Adipocyte (in vitro differentiated cells): ENCODE measurements at regions not wholly inside any gene's neighbourhood (a gene's known extent, or its start where the extent isn't known, plus 50 kb on each side); places are given as distances from the start of the nearest gene placed in this dataset.
A peak's percentile ranks its signal among the peaks of the same experiment; 100 is the strongest.
"Not testable (repeated sequence)": the region's sequence is repeated elsewhere in the genome, so short reads cannot be mapped to it uniquely, and the experiment has no call there.

Experiments used
- DNase-seq: peaks from one replicate; pipeline ENCODE4 v3.0.0-alpha.2; 2015; ENCODE audit warnings: low read depth
- H3K27me3 ChIP-seq: replicated peaks from 2 replicates; pipeline ENCODE4 v1.7.0; 2013; ENCODE audit warnings: mild to moderate bottlenecking, low read length, moderate library complexity; ENCODE audit not compliant: control insufficient read depth, insufficient read depth
- H3K36me3 ChIP-seq: 2 replicates; pipeline ENCODE4 v1.7.0; 2013; ENCODE audit warnings: low read length, mild to moderate bottlenecking, moderate library complexity; ENCODE audit not compliant: control insufficient read depth, insufficient read depth, severe bottlenecking
- H3K4me1 ChIP-seq: 2 replicates; pipeline ENCODE4 v1.7.0; 2013; ENCODE audit warnings: mild to moderate bottlenecking, low read length, moderate library complexity; ENCODE audit not compliant: control insufficient read depth, insufficient read depth
- H3K4me3 ChIP-seq: 2 replicates; pipeline ENCODE4 v1.7.0; 2013; ENCODE audit warnings: mild to moderate bottlenecking, low read length, moderate library complexity
- H3K9ac ChIP-seq: 2 replicates; pipeline ENCODE4 v1.7.0; 2013; ENCODE audit warnings: mild to moderate bottlenecking, low read length, moderate library complexity
- H3K9me3 ChIP-seq: 2 replicates; pipeline ENCODE4 v1.7.0; 2013; ENCODE audit warnings: mild to moderate bottlenecking, low read length, moderate library complexity; ENCODE audit not compliant: control insufficient read depth

DNA sequence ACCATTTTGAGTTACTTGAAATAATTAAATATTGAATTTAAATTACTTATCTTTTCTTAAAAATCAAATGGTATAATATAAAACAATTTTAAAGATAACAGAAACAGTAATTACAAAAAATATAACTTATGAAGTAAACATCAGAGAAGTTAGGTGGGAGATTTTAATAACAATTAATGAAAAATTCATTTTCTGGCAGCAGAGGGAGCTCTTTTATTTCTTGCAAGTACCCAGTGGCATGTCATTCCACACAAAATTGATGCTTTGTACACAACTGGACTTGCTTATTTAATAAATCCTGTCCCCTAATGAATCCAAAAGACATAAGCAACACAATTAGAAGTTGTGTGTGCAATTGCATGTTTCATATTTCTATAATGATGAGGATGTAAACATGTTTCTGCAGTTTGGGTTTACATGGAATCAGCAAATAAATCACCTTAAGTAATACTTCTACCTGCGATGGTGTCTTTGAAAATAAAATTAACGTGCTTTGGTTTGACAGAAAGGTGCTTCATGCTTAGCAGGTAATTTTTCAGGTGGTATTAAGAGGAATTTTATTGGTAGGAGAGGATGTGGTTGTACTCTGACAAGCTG is 861.3 kb downstream of the ZPLD1 start:
- Histone ChIP-seq H3K27me3 (no peaks in the 10 kb centered on the region), H3K36me3 (no peaks in the 10 kb centered on the region), H3K9me3 (no peaks in the 10 kb centered on the region), H3K9ac (no peak overlapping the region), H3K4me3 (no peak overlapping the region), H3K4me1 (no peaks in the 10 kb centered on the region)
- DNase-seq = peak; percentile 62

DNA sequence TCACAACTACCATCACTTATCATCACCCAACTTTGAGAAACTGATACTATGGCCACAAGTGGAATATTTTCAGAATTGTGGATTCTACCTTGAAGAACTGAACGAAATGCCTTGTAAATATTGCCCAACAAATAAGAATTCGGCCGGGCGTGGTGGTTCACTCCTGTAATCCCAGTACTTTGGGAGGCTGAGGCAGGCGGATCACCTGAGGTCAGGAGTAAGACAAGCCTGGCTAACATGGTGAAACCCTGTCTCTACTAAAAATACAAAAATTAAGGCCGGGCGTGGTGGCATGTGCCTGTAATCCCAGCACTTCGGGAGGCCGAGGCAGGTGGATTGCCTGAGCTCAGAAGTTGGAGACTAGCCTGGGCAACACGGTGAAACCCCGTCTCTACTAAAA is 862.7 kb downstream of the ZPLD1 start:
- H3K4me3 ChIP-seq, H3K9ac ChIP-seq, H3K27me3 ChIP-seq, H3K4me1 ChIP-seq, H3K36me3 ChIP-seq, H3K9me3 ChIP-seq, DNase-seq: not testable (repeated sequence)

DNA sequence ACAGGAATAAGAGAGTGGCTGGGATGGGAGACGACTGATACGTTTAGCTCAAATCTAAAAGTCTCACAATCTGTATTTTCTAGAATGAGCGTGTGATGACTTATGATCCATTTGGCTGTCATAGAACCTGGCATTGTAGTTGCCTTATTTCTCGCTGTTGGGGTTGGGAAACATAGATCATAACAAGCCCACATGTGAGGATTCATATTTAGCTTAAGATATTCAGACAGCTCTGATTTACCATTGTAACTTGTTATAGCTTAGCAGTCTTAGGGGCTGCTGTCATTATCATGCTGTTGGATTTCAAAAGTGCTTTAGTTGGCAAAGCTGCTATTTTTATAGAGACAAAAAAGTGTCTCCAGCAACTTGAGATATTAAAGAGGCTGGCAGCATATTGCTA is 871.3 kb downstream of the ZPLD1 start:
- no peak overlapping the region for H3K9ac ChIP-seq
- H3K27me3 ChIP-seq = no peaks in the 10 kb centered on the region
- DNase-seq = no peak
- no peak overlapping the region for H3K4me3 ChIP-seq
- no peaks in the 10 kb centered on the region for H3K4me1 ChIP-seq
- H3K36me3 ChIP-seq = no peaks in the 10 kb centered on the region
- no peaks in the 10 kb centered on the region for H3K9me3 ChIP-seq

DNA sequence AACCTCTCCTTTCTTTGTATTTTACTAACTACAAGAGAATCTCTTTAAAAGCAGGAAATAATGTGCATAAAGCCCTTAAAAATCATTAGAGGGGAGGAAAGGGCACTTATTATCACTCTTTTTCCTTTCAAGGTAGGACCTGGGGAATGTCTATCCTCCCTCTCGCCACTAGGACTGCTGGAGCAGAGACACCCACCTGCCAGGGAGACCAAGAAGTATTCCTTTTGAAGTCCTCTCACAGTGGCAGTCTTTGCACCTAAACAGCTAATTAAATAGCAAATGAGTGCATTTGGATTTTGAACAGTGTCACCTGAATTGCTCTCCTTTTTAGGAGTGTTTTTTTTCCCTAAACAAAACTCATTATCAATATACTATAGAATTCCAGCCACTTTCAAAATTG is 874.1 kb downstream of the ZPLD1 start:
- no peaks in the 10 kb centered on the region for H3K36me3 ChIP-seq
- no peak for DNase-seq
- H3K4me3 ChIP-seq = no peak overlapping the region
- H3K9me3 ChIP-seq = no peaks in the 10 kb centered on the region
- no peaks in the 10 kb centered on the region for H3K27me3 ChIP-seq
- no peak overlapping the region for H3K9ac ChIP-seq
- no peaks in the 10 kb centered on the region for H3K4me1 ChIP-seq

DNA sequence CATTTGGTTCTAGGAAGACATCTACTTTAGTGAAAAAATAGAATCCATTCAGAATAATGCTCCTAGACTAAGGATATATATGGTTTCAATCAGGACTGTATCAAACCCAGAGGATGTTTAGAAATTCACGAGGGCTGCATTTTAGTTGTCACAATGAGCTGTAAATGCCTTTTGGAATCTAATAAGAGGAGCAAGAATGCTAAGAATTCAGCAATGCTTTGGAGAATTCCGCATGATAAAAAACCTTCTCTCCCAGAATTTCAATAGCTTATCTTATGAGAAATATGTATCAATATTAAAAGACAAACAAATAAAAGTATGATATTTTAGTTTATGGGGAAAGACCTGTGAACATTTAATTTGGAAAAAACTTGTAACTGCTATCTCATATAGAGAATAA is 885.1 kb downstream of the ZPLD1 start:
- no peak overlapping the region for H3K4me3 ChIP-seq
- no peaks in the 10 kb centered on the region for H3K36me3 ChIP-seq
- H3K9me3 ChIP-seq = no peaks in the 10 kb centered on the region
- no peaks in the 10 kb centered on the region for H3K4me1 ChIP-seq
- H3K27me3 ChIP-seq = no peaks in the 10 kb centered on the region
- DNase-seq = peak; percentile 16
- no peak overlapping the region for H3K9ac ChIP-seq

DNA sequence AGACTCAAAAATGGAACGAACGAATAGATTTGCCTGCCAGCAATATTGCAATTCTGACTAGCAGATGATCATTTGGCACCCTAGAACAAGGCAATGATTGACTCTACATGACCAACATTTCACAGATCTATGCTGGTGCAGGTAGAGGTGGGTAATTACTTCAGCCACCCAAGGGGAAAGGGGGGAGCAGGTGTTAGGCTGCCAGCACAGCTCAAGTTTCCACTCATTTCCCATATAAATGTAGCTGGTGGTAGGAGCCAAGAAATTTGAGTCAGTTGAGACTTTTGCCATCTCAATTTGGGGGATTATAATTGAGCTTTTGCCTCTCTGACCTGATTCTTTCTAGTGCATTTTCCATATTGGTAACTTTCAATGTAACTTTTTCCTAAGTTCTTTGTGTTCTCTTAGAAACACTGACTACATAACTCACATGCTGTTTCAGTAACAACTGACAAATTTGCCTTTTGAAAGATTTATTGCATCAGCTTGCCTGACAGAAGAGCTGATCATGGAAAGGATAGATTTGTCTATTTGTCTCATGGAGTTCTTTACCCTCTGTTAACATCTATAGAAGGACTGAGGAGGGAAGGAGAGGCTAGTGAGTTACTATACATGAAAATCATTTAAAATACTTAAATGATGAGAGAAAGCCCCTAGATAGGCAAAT is 902.5 kb downstream of the ZPLD1 start:
- no peaks in the 10 kb centered on the region for H3K36me3 ChIP-seq
- H3K9me3 ChIP-seq = peaks cover 2% of the 10 kb centered on the region
- no peaks in the 10 kb centered on the region for H3K27me3 ChIP-seq
- peak; percentile 52 for DNase-seq
- no peaks in the 10 kb centered on the region for H3K4me1 ChIP-seq
- H3K9ac ChIP-seq = no peak overlapping the region
- H3K4me3 ChIP-seq = no peak overlapping the region

DNA sequence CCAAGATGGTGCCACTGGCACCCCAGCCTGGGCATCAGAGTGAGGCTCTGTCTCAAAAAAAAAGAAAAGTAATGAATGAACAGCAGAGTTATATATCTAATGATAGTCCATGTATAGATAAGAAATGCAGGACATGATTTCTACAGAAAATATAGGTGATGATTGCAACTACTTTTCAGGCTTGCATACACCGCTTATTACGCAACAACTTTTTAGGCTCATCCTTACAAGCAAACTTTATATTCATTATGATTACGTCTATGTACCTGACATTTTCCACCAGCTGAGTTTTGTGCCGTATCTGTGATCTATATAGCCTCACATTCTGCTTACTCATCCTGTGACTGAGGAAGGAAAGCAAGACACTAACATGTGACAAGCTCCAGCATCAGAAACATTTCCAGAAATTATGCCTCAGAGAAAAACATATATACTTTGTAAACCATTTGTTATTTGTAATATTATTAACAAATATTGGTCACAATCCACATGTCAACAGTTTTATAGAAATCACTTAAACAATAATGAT is 906.3 kb downstream of the ZPLD1 start:
- Histone ChIP-seq H3K4me1 (no peaks in the 10 kb centered on the region), H3K9ac (no peak overlapping the region), H3K36me3 (no peaks in the 10 kb centered on the region), H3K27me3 (no peaks in the 10 kb centered on the region), H3K4me3 (no peak overlapping the region), H3K9me3 (no peaks in the 10 kb centered on the region)
- DNase-seq = no peak

DNA sequence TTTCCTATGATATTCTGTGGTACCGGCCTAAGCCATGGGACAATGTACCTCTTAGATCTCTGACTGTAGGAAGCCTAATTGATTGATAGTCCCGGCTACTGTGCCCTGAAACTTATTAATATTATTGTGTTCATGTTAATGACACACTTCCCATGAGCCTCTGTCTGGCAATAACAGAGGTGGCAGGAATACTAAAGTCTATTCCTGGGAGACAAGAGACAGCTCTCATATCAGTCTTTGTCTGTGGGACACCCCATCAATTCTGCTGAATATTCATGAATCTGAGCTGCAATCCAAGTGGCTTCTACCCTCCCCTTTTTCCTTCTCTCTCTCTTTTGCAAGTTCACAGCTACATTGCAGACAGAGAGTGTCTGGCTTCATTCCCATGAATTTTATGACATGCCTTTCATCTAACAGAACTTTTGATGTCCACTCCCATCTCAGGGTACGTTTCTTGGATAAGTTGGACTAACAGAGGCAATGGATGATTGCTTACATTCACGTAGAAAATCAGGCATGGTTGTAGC is 907.5 kb downstream of the ZPLD1 start:
- H3K27me3 ChIP-seq = no peaks in the 10 kb centered on the region
- DNase-seq = no peak
- H3K4me3 ChIP-seq = no peak overlapping the region

DNA sequence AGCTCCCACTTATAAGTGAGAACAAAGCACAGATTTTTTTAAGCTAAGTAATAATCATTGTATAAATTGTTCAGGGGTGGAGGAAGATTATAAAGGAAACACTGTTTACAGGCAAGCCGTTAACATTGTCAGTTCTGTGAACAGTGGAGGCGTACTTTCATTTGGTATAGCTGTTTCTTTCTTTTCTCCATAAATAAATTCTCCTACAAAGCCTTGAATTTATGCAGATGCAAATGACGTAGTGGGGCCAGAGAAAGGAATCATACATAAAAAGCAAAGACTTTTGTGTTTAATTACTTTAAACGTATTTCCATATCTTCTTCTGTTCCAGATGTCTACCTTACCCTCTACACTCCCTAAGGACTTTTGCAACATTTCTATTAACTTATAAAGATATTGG is 914.9 kb downstream of the ZPLD1 start:
- no peaks in the 10 kb centered on the region for H3K4me1 ChIP-seq
- no peak for DNase-seq
- no peaks in the 10 kb centered on the region for H3K9me3 ChIP-seq
- H3K27me3 ChIP-seq = no peaks in the 10 kb centered on the region
- no peaks in the 10 kb centered on the region for H3K36me3 ChIP-seq
- H3K9ac ChIP-seq = no peak overlapping the region
- H3K4me3 ChIP-seq = no peak overlapping the region

More for the DNA sequence above, 907.5 kb downstream of the ZPLD1 start:
- H3K36me3 ChIP-seq = no peaks in the 10 kb centered on the region
- H3K9ac ChIP-seq = no peak overlapping the region
- H3K9me3 ChIP-seq = no peaks in the 10 kb centered on the region
- no peaks in the 10 kb centered on the region for H3K4me1 ChIP-seq

DNA sequence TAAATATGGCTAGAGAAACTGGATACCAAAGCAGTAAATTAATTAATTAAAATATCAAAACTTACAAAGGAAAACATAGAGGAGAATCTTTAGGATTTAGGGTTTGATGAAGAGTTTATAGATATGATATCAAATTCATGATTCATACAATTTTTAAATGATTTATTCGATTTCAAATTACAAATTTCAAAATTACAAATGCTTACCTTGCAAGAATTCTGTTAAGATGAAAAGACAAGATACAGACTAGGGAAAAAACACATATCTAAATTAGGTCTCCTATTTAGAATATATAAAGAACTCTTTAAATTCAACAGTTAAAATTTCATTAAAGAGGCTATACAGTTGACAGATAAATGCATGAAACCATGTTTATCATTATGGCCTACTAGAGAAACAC is 930.7 kb downstream of the ZPLD1 start:
- Histone ChIP-seq H3K4me1 (no peaks in the 10 kb centered on the region), H3K9ac (no peak overlapping the region), H3K4me3 (no peak overlapping the region), H3K9me3 (no peaks in the 10 kb centered on the region), H3K27me3 (no peaks in the 10 kb centered on the region), H3K36me3 (no peaks in the 10 kb centered on the region)
- DNase-seq = no peak

DNA sequence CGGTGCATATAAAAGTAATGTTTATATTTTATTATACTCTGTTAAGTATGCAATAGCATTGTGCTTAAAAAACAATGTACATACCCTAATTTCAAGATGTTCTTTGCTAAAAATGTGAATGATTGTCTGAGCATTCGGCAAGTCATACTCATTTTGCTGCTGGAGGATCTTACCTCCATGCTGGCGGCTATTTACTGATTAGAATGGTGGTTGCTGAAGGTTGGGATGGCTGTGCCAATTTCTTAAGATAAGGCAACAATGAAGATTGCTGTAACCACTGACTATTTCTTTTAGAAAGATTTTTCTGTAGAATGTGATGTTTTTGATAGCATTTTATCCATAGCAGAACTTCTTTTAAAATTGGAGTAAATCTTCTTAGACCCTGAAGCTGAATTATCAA is 932.7 kb downstream of the ZPLD1 start:
- no peak for DNase-seq
- Histone ChIP-seq H3K9ac (no peak overlapping the region), H3K27me3 (no peaks in the 10 kb centered on the region)

More for the DNA sequence above, 932.7 kb downstream of the ZPLD1 start:
- Histone ChIP-seq H3K9me3 (no peaks in the 10 kb centered on the region), H3K36me3 (no peaks in the 10 kb centered on the region), H3K4me1 (no peaks in the 10 kb centered on the region), H3K4me3 (no peak overlapping the region)
